GM18519 (cell line): ENCODE measurements at regions not wholly inside any gene's neighbourhood (a gene's known extent, or its start where the extent isn't known, plus 50 kb on each side); places are given as distances from the start of the nearest gene placed in this dataset.
"Not testable (repeated sequence)": the region's sequence is repeated elsewhere in the genome, so short reads cannot be mapped to it uniquely, and the experiment has no call there.

Experiments
- ATAC-seq: cut with Tn5 transposase; IDR thresholded peaks from one replicate; pipeline ENCODE4 v1.9.1; 2021; ENCODE audit warnings: mild to moderate bottlenecking, moderate library complexity; ENCODE audit not compliant: unreplicated experiment, low FRiP score

GRCh38 chr13:73337532-73337931, 278.7 kb downstream of the KLF5 start:
- no peak for ATAC-seq

GRCh38 chr13:73336773-73337172, 278.0 kb downstream of the KLF5 start:
- no peak for ATAC-seq

GRCh38 chr13:73335944-73336343, 277.1 kb downstream of the KLF5 start:
- no peak for ATAC-seq

GRCh38 chr13:73335210-73335609, 276.4 kb downstream of the KLF5 start:
- no peak for ATAC-seq

GRCh38 chr13:73334445-73334844, 275.6 kb downstream of the KLF5 start:
- ATAC-seq, result no peak

- ATAC-seq, result no peak
Observed at GRCh38 chr13:73331556-73331955, 272.8 kb downstream of the KLF5 start.

- no peak for ATAC-seq
Observed at GRCh38 chr13:73329355-73329754, 270.6 kb downstream of the KLF5 start.

- ATAC-seq, result no peak
Observed at GRCh38 chr13:73327579-73327978, 268.8 kb downstream of the KLF5 start.

- no peak for ATAC-seq
Observed at GRCh38 chr13:73325723-73326558, 267.1 kb downstream of the KLF5 start.

GRCh38 chr13:73324842-73325722, 266.3 kb downstream of the KLF5 start:
- no peak for ATAC-seq

- no peak for ATAC-seq
Observed at GRCh38 chr13:73323615-73324014, 264.8 kb downstream of the KLF5 start.

- peak; percentile 64 for ATAC-seq
Observed at GRCh38 chr13:73321043-73321442, 262.2 kb downstream of the KLF5 start.

GRCh38 chr13:73317140-73317539, 258.3 kb downstream of the KLF5 start:
- ATAC-seq, result no peak

- ATAC-seq, result no peak
Observed at GRCh38 chr13:73310366-73310765, 251.6 kb downstream of the KLF5 start.

GRCh38 chr13:73307481-73307880, 248.7 kb downstream of the KLF5 start:
- no peak for ATAC-seq

GRCh38 chr13:73306688-73307087, 247.9 kb downstream of the KLF5 start:
- ATAC-seq, result no peak

- no peak for ATAC-seq
Observed at GRCh38 chr13:73304442-73304841, 245.6 kb downstream of the KLF5 start.

GRCh38 chr13:73303851-73304250, 245.0 kb downstream of the KLF5 start:
- no peak for ATAC-seq

- not testable (repeated sequence) for ATAC-seq
Observed at GRCh38 chr13:73301622-73302021, 242.8 kb downstream of the KLF5 start.

GRCh38 chr13:73300718-73301425, 242.1 kb downstream of the KLF5 start:
- ATAC-seq, result no peak

- ATAC-seq, result no peak
Observed at GRCh38 chr13:73299787-73300186, 241.0 kb downstream of the KLF5 start.
